Peyer's patch (tissue), 4 donors: ENCODE measurements at regions not wholly inside any gene's neighbourhood (a gene's known extent, or its start where the extent isn't known, plus 50 kb on each side); places are given as distances from the start of the nearest gene placed in this dataset.

ENCODE experiments used
- CTCF ChIP-seq, 6 experiments: fragments of 450-650 bp in 4 of 6; fragments of 200-600 bp in 2 of 6; sonication (generic) in 1 of 6; IDR thresholded peaks; one replicate each; pipeline ENCODE4 v1.5.1; 2017 to 2019; ENCODE audit warnings: antibody characterized with exemption in 6 of 6, mild to moderate bottlenecking in 3 of 6, moderate library complexity in 1 of 6
- POLR2A ChIP-seq, 2 donors: fragments of 450-650 bp; IDR thresholded peaks; one replicate each; pipeline ENCODE4 v1.5.1; 2017; ENCODE audit warnings: antibody characterized with exemption in 2 of 2, mild to moderate bottlenecking in 2 of 2, moderate library complexity in 2 of 2

- TF ChIP-seq CTCF (IDR thresholded peaks at IDR 0.05) (no peak), POLR2A (IDR thresholded peaks at IDR 0.05) (no peak)
Measured at GRCh38 chr6:19444041-19444440, 393.1 kb upstream of the ID4 start.
